Upper lobe of left lung (tissue), 6 donors: ENCODE measurements at regions not wholly inside any gene's neighbourhood (a gene's known extent, or its start where the extent isn't known, plus 50 kb on each side); places are given as distances from the start of the nearest gene placed in this dataset.

Experiments
- ATAC-seq, 2 donors: fragments of 200-7000 bp; cut with Tn5 transposase; one replicate each; pipeline ENCODE4 v1.9.1; 2022; ENCODE audit warnings: mild to moderate bottlenecking in 2 of 2, moderate library complexity in 2 of 2; ENCODE audit not compliant: low FRiP score in 2 of 2
- DNase-seq, 2 donors: peaks; one replicate each; pipeline ENCODE4 v3.0.0-alpha.2; 2019 to 2020
- H3K27ac ChIP-seq, 4 donors: fragments of 200-600 bp; sonication (generic); one replicate each; pipeline ENCODE4 v1.5.1; 2016 to 2019
- H3K27me3 ChIP-seq, 4 donors: fragments of 200-600 bp; sonication (generic); one replicate each; pipeline ENCODE4 v1.5.1; 2017 to 2019
- H3K36me3 ChIP-seq, 4 donors: fragments of 200-600 bp; sonication (generic); one replicate each; pipeline ENCODE4 v1.5.1; 2016 to 2019
- H3K4me1 ChIP-seq, 4 donors: fragments of 200-600 bp; sonication (generic); one replicate each; pipeline ENCODE4 v1.5.1; 2018 to 2019
- H3K4me3 ChIP-seq, 4 donors: fragments of 200-600 bp; sonication (generic); one replicate each; pipeline ENCODE4 v1.5.1; 2017 to 2019; ENCODE audit warnings: mild to moderate bottlenecking in 2 of 4, moderate library complexity in 1 of 4
- H3K9me3 ChIP-seq, 4 donors: fragments of 200-600 bp; sonication (generic); one replicate each; pipeline ENCODE4 v1.5.1; 2018 to 2019
- CTCF ChIP-seq, 6 experiments: fragments of 450-650 bp in 4 of 6; fragments of 200-600 bp in 2 of 6; sonication (generic) in 2 of 6; IDR thresholded peaks; one replicate each; pipeline ENCODE4 v1.5.1; 2016 to 2019; ENCODE audit warnings: antibody characterized with exemption in 6 of 6
- EP300 ChIP-seq, 4 donors: sonication (generic); formaldehyde crosslinking; IDR thresholded peaks; one replicate each; pipeline ENCODE4 v1.5.1; 2017; ENCODE audit warnings: antibody characterized with exemption in 4 of 4, control low read depth in 2 of 4
- POLR2A ChIP-seq, 4 donors: fragments of 450-650 bp; IDR thresholded peaks; one replicate each; pipeline ENCODE4 v1.5.1; 2016 to 2017; ENCODE audit warnings: antibody characterized with exemption in 4 of 4, mild to moderate bottlenecking in 2 of 4
- POLR2AphosphoS5 ChIP-seq, 2 donors: sonication (generic); formaldehyde crosslinking; IDR thresholded peaks; one replicate each; pipeline ENCODE4 v1.5.1; 2017; ENCODE audit warnings: antibody characterized with exemption in 2 of 2
- WGBS, 2 donors: methylation state at CpG; one replicate each; pipeline ENCODE4 v1.1.5; 2017 to 2018; 5-methylcytosine and 5-hydroxymethylcytosine counted together
- donor health status: DM: no; HTN: no; CAD: no; lungs with moderate emphysema.
- donor health status: DM: no; HTN: yes; CAD: no; lungs with severe emphysema.

GRCh38 chr6:6436366-6436765 is 115.9 kb upstream of the F13A1 start:
- Histone ChIP-seq H3K4me3 (no peak overlapping the region), H3K27me3 (no peaks in the 10 kb centered on the region), H3K4me1 (no peaks in the 10 kb centered on the region), H3K27ac (no peak overlapping the region), H3K36me3 (no peaks in the 10 kb centered on the region), H3K9me3 (peaks cover 0 to 3% (median 0%) of the 10 kb centered on the region in 4 donors)
- DNase-seq (no peak), ATAC-seq (no peak)
- TF ChIP-seq POLR2AphosphoS5 (IDR thresholded peaks at IDR 0.05) = no peak
- TF ChIP-seq POLR2A (IDR thresholded peaks at IDR 0.05) = no peak
- no peak for TF ChIP-seq EP300 (IDR thresholded peaks at IDR 0.05)
- TF ChIP-seq CTCF (IDR thresholded peaks at IDR 0.05) = no peak
- WGBS, 2 donors = 82 to 87% methylated on average over 4 of the region's 4 CpGs

- TF ChIP-seq POLR2A (IDR thresholded peaks at IDR 0.05) (no peak), CTCF (IDR thresholded peaks at IDR 0.05) (no peak), POLR2AphosphoS5 (IDR thresholded peaks at IDR 0.05) (no peak)
- Histone ChIP-seq H3K4me1 (no peaks in the 10 kb centered on the region), H3K27ac (no peak overlapping the region), H3K36me3 (no peaks in the 10 kb centered on the region), H3K4me3 (no peak overlapping the region), H3K9me3 (peaks cover 0 to 3% (median 0%) of the 10 kb centered on the region in 4 donors), H3K27me3 (no peaks in the 10 kb centered on the region)
- ATAC-seq (no peak), DNase-seq (no peak)
- WGBS, 2 donors = 46 to 63% methylated on average over 3 of the region's 3 CpGs
Measured at GRCh38 chr6:6436946-6437345, 116.5 kb upstream of the F13A1 start.

GRCh38 chr6:6438286-6438685 is 117.8 kb upstream of the F13A1 start:
- no peaks in the 10 kb centered on the region for H3K27me3 ChIP-seq
- TF ChIP-seq POLR2AphosphoS5 (IDR thresholded peaks at IDR 0.05) (no peak), CTCF (IDR thresholded peaks at IDR 0.05) (no peak), POLR2A (IDR thresholded peaks at IDR 0.05) (no peak), EP300 (IDR thresholded peaks at IDR 0.05) (no peak)
- H3K27ac ChIP-seq = no peak overlapping the region
- no peaks in the 10 kb centered on the region for H3K4me1 ChIP-seq
- peaks cover 0 to 3% (median 0%) of the 10 kb centered on the region in 4 donors for H3K9me3 ChIP-seq
- WGBS, 2 donors = 94 to 95% methylated on average over 2 of the region's 2 CpGs
- H3K4me3 ChIP-seq = no peak overlapping the region
- H3K36me3 ChIP-seq = no peaks in the 10 kb centered on the region
- no peak for DNase-seq
- no peak for ATAC-seq

GRCh38 chr6:6439778-6440177 is 119.3 kb upstream of the F13A1 start:
- Histone ChIP-seq H3K27me3 (no peaks in the 10 kb centered on the region), H3K27ac (no peak overlapping the region), H3K4me1 (no peaks in the 10 kb centered on the region), H3K36me3 (no peaks in the 10 kb centered on the region), H3K4me3 (no peak overlapping the region), H3K9me3 (peaks cover 0 to 3% (median 0%) of the 10 kb centered on the region in 4 donors)
- TF ChIP-seq EP300 (IDR thresholded peaks at IDR 0.05) = no peak
- no peak for TF ChIP-seq POLR2A (IDR thresholded peaks at IDR 0.05)
- no peak for TF ChIP-seq POLR2AphosphoS5 (IDR thresholded peaks at IDR 0.05)
- TF ChIP-seq CTCF (IDR thresholded peaks at IDR 0.05) = no peak
- no peak for DNase-seq
- WGBS, 2 donors = 71 to 85% methylated on average over 1 of the region's 1 CpG
- ATAC-seq = no peak

GRCh38 chr6:6452002-6452401 is 131.5 kb upstream of the F13A1 start:
- H3K27me3 ChIP-seq = no peaks in the 10 kb centered on the region
- DNase-seq (no peak), ATAC-seq (peak in 1 of 2 donors; percentile 25)
- TF ChIP-seq EP300 (IDR thresholded peaks at IDR 0.05) (no peak), CTCF (IDR thresholded peaks at IDR 0.05) (no peak), POLR2A (IDR thresholded peaks at IDR 0.05) (no peak)
- H3K27ac ChIP-seq = no peak overlapping the region
- no peaks in the 10 kb centered on the region for H3K9me3 ChIP-seq
- 35% methylated on average over 2 of the region's 2 CpGs for WGBS, 2 donors
- no peak overlapping the region for H3K4me3 ChIP-seq
- H3K36me3 ChIP-seq = no peaks in the 10 kb centered on the region
- no peaks in the 10 kb centered on the region for H3K4me1 ChIP-seq
